ENCODE measurements at regions not wholly inside any gene's neighbourhood (a gene's known extent, or its start where the extent isn't known, plus 50 kb on each side); places are given as distances from the start of the nearest gene placed in this dataset.

DNA sequence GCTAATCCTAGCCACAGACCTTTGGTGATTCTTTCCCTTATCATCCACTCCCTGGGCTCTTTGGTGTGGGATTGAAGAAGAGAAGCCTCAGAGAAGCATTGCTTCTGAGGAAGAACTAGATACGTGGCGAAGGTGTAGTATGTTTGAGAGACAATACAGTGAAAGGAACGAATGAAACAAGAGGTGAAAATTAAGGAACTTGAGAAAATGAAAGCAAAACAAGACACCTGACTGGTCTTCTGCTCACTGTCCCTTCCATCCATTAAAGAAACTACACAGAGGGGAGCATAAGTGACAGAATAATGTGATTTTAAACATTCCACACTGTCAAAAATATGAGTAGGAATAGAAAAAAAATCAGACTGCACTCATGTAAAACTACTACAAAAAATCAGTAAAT lies 219.6 kb upstream of the NPSR1 start:
- no peak for TF ChIP-seq POLR2AphosphoS5 (IDR thresholded peaks at IDR 0.05)
- TF ChIP-seq, protein P1, sequence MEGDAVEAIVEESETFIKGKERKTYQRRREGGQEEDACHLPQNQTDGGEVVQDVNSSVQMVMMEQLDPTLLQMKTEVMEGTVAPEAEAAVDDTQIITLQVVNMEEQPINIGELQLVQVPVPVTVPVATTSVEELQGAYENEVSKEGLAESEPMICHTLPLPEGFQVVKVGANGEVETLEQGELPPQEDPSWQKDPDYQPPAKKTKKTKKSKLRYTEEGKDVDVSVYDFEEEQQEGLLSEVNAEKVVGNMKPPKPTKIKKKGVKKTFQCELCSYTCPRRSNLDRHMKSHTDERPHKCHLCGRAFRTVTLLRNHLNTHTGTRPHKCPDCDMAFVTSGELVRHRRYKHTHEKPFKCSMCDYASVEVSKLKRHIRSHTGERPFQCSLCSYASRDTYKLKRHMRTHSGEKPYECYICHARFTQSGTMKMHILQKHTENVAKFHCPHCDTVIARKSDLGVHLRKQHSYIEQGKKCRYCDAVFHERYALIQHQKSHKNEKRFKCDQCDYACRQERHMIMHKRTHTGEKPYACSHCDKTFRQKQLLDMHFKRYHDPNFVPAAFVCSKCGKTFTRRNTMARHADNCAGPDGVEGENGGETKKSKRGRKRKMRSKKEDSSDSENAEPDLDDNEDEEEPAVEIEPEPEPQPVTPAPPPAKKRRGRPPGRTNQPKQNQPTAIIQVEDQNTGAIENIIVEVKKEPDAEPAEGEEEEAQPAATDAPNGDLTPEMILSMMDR (IDR thresholded peaks at IDR 0.05), result no peak
- TF ChIP-seq POLR2A (IDR thresholded peaks at IDR 0.05; ENCODE audit: low read depth), result no peak
- TF ChIP-seq EP300 (IDR thresholded peaks at IDR 0.05), result no peak

All from esophagus muscularis mucosa (tissue), 4 donors.